ENCODE measurements at regions not wholly inside any gene's neighbourhood (a gene's known extent, or its start where the extent isn't known, plus 50 kb on each side); places are given as distances from the start of the nearest gene placed in this dataset.

GRCh38 chr2:223475901-223476300 lies 126.3 kb downstream of the SCG2 start:
- no peak for DNase-seq
- no peak overlapping the region for H3K4me3 ChIP-seq
- H3K36me3 ChIP-seq = no peaks in the 10 kb centered on the region
- no peaks in the 10 kb centered on the region for H3K9me3 ChIP-seq
- intact Hi-C loops (cut with DNase I; ENCODE audit: low total_unique reads) (no loop called here), in situ Hi-C loops (cut with MboI; ENCODE audit: low sequenced_read_pairs in 4 of 4) (no loop called here)
- H3K4me1 ChIP-seq = no peaks in the 10 kb centered on the region
- TF ChIP-seq POLR2A (IDR thresholded peaks at IDR 0.05) (no peak), CTCF (IDR thresholded peaks at IDR 0.05 in 4 of 5, conservative IDR thresholded peaks at IDR 0.05 in 1 of 5) (no peak)
- no peaks in the 10 kb centered on the region for H3K27me3 ChIP-seq
- no peak overlapping the region for H3K27ac ChIP-seq
- no peak for ATAC-seq

- DNase-seq = no peak
- in situ Hi-C loops (cut with MboI; ENCODE audit: low sequenced_read_pairs in 4 of 4) (no loop called here), intact Hi-C loops (cut with DNase I; ENCODE audit: low total_unique reads) (no loop called here)
- Histone ChIP-seq H3K27ac (no peak overlapping the region), H3K4me1 (no peaks in the 10 kb centered on the region), H3K4me3 (no peak overlapping the region), H3K9me3 (no peaks in the 10 kb centered on the region), H3K27me3 (no peaks in the 10 kb centered on the region), H3K36me3 (no peaks in the 10 kb centered on the region)
- TF ChIP-seq CTCF (IDR thresholded peaks at IDR 0.05 in 4 of 5, conservative IDR thresholded peaks at IDR 0.05 in 1 of 5) = no peak
- TF ChIP-seq POLR2A (IDR thresholded peaks at IDR 0.05) = no peak
- ATAC-seq = no peak
Measured at GRCh38 chr2:223477318-223477717, 124.8 kb downstream of the SCG2 start.

GRCh38 chr2:223481486-223481885 lies 120.7 kb downstream of the SCG2 start:
- ATAC-seq (no peak), DNase-seq (no peak)
- Histone ChIP-seq H3K36me3 (no peaks in the 10 kb centered on the region), H3K4me1 (no peaks in the 10 kb centered on the region), H3K4me3 (no peak overlapping the region), H3K27ac (no peak overlapping the region), H3K9me3 (no peaks in the 10 kb centered on the region), H3K27me3 (no peaks in the 10 kb centered on the region)
- in situ Hi-C loops (cut with MboI; ENCODE audit: low sequenced_read_pairs in 4 of 4) (no loop called here), intact Hi-C loops (cut with DNase I; ENCODE audit: low total_unique reads) (no loop called here)
- TF ChIP-seq CTCF (IDR thresholded peaks at IDR 0.05 in 4 of 5, conservative IDR thresholded peaks at IDR 0.05 in 1 of 5) = no peak
- TF ChIP-seq POLR2A (IDR thresholded peaks at IDR 0.05) = no peak

- in situ Hi-C loops (cut with MboI; ENCODE audit: low sequenced_read_pairs in 4 of 4) = no loop called here
- no peaks in the 10 kb centered on the region for H3K27me3 ChIP-seq
Measured at GRCh38 chr2:223486751-223487150, 115.4 kb downstream of the SCG2 start.

More at GRCh38 chr2:223486751-223487150, 115.4 kb downstream of the SCG2 start:
- Histone ChIP-seq H3K36me3 (no peaks in the 10 kb centered on the region), H3K27ac (no peak overlapping the region), H3K9me3 (no peaks in the 10 kb centered on the region), H3K4me3 (no peak overlapping the region), H3K4me1 (no peaks in the 10 kb centered on the region)
- ATAC-seq = no peak
- no peak for DNase-seq
- intact Hi-C loops (cut with DNase I; ENCODE audit: low total_unique reads) = no loop called here
- TF ChIP-seq POLR2A (IDR thresholded peaks at IDR 0.05) = no peak
- no peak for TF ChIP-seq CTCF (IDR thresholded peaks at IDR 0.05 in 4 of 5, conservative IDR thresholded peaks at IDR 0.05 in 1 of 5)

All from gastrocnemius medialis (tissue), 4 donors.